ENCODE measurements at regions not wholly inside any gene's neighbourhood (a gene's known extent, or its start where the extent isn't known, plus 50 kb on each side); places are given as distances from the start of the nearest gene placed in this dataset.

DNA sequence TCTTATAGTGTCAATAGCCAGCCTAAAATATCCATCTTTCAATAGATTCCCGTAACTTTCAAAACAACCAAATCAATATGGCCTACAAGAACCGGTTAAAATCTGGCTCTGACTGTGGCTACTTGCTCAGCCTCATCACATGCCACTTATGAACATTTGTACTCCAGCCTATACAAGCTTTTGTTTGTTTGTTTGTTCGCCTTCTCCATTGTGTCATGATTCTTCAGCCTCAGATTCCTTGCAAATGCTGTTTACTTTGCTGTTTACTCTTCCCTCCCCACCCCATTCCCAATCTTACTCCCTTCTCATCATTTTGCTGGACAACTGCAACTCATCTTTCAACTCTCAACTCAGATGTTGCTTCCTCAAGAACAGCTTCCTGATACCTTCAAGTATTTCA lies 161.2 kb downstream of the CAPZA3 start:
- DNase-seq (ENCODE audit: low read depth, low spot score): no peak

DNA sequence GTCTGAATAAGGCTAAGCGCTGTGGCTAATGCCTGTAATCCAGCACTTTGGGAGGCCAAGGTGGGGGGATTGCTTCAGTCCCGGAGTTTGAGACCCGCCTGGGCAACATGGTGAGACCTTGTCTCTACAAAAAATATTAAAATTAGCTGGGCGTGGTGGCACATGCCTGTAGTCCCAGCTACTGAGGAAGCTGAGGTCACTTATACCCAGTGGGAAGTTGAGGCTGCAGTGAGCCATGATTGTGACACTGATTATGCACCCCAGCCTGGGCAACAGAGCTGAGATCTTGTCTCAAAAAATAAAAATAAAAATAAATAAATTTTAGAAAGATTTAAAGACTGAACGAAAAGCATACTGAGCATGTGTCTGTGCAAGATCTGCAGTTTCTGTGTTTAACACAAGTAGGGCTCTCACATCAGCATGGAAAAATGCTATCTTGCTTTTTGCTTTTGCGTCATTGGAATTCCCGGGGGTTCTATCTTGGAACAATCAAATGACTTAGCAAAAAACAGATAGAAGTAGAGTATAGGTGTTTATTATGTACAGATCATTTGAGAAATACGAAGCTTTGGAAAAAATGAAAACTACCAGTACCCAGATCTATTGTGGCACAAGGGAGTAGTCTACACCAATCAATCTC lies 161.9 kb downstream of the CAPZA3 start:
- no peak for DNase-seq (ENCODE audit: low read depth, low spot score)

DNA sequence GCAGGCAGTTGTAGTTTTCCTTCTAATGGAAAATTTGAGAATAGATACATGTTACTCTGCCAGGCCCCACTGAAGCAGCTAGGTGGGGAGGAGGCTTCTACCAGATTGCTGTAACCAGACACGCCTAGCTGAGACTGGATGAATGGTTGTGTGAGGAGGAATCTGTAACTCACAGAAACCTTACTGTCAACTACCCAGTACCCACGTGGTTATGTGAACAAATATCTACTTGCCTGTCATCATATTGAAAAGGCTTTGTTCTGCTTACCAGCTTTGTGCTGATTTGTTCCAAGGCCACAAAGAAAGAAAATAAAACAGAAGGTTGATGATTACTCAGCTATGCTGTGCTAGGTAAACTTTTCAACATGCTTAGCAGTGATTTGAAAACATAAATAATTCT lies 167.2 kb downstream of the CAPZA3 start:
- DNase-seq (ENCODE audit: low read depth, low spot score): no peak

DNA sequence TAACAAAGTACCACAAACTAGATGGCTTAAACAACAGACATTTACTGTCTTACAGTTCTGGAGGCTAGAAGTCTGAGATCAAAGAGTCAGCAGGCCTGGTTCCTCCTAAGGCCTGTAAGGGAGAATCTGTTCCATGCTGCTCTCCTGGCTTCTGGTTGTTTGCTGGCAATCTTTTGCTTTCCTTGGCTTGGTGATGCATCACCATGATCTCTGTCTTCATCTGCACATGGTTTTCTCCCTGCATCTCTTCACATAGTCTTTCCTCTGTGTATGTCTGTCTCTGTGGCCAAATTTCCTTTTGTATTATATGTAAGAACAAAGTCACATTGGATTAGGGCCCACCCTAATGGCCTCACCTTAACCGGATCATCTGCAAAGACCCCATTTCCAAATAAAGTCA lies 168.5 kb downstream of the CAPZA3 start:
- no peak for DNase-seq (ENCODE audit: low read depth, low spot score)

DNA sequence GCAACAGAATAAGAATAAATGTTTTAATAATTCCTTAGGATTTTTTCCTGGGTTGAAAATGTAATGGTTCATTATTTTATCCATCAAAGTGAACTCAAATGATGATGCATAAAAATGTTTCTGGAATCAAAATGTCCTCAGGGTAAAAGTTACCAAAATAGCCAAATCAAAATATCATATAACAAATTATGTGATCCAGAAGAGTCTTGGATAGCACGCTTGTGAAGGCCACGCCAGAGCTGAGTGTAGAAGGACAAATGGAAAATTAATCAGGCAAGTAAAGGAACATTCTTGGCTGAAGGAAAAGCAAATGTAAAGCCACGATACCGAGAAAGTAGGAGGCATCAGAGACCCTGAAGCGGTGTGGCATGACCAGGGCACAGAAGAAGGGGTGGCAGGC lies 169.2 kb downstream of the CAPZA3 start:
- DNase-seq (ENCODE audit: low read depth, low spot score): no peak

DNA sequence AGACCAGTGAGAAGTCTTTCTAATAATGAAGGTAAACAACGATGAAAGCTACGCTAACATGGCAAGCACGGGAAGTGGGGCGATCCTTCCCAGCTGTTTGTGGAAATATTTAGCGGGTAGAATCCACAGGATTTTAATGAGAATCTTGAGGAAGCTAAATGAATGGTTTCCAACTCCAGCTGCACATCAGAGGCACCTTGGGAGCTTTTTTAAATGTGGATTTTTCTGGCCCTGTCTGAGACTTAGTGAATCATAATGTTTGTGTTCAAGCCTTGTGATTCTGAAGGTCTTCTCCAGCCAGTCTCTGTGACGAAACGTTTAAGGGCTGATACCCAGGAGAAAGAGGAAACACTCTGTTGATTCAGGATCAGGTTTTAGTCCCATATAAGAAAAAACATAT lies 169.8 kb downstream of the CAPZA3 start:
- no peak for DNase-seq (ENCODE audit: low read depth, low spot score)

DNA sequence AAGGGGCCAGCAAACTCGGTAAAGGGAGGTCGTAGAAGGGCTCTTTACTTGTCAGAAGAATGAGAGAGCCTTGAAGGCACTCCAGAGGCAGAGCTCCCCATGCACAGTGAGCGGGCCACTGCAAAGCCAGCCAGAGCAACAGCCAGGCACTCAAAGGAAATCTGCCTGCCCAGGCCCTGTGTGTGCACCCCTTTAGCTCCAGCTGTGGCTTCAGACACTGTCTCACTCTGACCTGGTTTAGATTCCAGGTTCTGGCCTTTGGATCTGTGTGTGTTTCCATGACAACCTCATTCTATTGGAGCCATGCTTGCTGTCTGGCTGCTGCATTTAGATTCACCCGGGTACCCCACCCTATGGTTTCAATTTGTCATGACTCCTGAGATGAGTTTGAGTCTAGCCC lies 170.3 kb downstream of the CAPZA3 start:
- no peak for DNase-seq (ENCODE audit: low read depth, low spot score)

DNA sequence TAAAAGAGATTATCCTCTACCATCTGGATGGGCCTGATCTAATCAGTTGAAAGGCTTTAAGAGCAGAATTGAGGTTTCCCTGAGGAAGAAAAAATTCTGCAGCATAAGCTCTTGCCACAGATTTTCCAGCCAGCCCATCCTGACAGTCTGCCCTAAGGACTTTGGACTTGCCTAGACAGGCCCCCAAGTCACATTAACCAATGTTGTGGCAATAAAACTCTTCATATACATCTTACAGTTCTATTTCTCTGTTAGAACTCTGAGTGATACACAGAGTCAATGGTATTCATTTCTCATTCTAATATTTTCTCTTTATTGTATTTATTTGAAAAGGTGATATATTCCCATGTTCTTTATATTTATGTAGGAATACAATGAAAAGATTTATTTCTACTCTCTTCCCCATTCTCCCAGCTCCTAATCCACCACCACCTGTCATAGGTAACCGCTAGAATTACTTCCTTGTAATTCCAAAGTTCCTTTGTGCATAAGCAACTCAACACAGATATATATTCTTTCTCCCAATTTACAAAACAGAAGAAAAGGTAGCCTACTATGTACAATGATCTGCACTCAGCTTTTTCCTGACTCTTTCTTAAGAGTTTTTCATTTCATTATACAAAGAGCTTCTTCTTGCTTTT lies 182.1 kb downstream of the CAPZA3 start:
- no peak for DNase-seq (ENCODE audit: low read depth, low spot score)

DNA sequence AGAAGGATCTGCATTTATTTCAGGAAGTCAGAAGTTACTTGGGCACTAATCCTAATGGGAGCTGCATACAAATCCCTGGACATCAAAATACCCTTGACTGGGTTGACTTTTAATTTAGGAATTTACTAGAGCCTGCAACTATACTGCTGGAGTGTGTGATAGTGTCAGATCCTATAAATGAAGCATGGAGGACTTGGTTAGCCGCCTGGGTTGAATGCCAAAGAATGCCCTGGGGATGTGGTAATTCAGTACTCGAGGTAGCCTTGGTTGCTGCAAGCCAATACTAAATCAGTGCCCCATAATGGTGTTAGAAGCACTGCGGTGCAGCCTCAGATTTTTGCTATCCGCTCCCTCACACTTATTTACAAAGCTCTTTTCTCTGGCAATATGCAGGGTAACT lies 184.9 kb downstream of the CAPZA3 start:
- no peak for DNase-seq (ENCODE audit: low read depth, low spot score)

DNA sequence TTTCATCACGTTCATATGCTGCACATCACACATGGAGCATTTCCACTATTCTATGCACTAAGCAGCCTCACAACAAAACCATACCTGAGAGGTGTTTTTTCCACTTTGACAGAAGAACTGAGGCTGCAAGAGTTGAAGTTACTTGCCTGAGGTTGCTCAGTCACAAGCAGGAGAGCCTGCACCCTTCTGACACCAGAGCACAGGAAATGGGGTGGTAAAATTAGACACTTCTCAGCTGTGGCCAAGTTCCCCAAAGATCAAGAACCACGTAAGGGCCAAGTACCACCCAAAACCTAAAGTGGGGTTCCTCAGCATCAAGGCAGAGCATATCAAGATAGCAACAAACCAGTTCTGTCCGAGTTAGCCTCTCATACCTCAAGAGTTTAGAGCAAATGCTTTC lies 185.8 kb downstream of the CAPZA3 start:
- no peak for DNase-seq (ENCODE audit: low read depth, low spot score)

DNA sequence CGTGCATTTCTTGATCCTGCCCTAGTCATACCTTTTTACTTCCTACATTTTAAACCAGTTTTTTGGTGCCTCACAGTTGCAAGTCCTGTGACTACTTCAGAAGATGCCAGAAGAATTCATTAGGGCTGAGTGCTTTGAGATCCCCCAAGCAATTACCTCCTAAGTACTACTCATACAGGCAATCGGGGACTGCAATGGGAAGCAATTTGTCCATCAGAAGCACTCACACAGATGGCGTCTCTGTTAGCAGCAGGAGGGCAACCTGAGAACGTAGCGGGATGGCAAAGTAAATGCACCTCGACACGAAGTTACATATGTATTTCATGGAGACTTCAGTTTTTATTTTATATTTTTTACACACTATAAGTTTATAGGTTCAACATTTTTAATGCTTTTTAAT lies 188.3 kb downstream of the CAPZA3 start:
- no peak for DNase-seq (ENCODE audit: low read depth, low spot score)

DNA sequence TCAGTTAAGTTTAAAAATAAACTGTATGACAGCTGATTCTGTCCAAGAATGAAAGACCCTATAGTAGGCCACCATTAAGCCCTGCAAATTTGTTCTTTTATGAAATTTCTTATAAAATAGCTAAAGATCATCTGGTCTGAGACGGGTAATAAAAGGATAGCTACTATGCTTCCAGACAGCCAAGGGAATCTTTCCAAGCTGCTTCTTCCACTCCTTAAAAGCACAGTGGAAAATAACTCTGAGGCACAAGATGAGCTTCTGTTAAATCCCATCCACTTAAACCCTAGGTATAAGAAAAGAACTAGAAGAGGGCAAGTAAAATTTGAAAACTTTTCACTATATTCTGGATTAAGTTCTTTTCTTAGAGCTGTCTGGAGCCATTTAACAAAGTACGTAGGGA lies 194.3 kb downstream of the CAPZA3 start:
- no peak for DNase-seq (ENCODE audit: low read depth, low spot score)

DNA sequence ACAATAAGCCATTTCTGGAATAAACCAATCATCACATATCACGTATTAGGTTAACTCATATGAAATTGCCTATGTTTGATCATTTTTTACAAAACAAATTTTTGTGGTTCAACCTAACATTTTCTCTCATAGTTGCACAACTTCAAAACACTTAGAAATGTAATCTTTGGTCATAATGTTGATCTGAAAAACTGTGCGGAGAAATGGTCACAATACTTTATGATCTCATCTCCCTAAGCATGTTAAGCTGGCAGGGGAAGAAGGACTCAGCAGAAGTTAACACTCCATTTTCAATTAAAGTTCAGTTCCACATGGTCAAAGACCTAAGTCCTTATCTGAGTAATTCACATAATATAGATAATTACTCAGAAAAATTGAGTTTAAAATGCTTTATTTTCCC lies 194.8 kb downstream of the CAPZA3 start:
- DNase-seq (ENCODE audit: low read depth, low spot score): no peak

DNA sequence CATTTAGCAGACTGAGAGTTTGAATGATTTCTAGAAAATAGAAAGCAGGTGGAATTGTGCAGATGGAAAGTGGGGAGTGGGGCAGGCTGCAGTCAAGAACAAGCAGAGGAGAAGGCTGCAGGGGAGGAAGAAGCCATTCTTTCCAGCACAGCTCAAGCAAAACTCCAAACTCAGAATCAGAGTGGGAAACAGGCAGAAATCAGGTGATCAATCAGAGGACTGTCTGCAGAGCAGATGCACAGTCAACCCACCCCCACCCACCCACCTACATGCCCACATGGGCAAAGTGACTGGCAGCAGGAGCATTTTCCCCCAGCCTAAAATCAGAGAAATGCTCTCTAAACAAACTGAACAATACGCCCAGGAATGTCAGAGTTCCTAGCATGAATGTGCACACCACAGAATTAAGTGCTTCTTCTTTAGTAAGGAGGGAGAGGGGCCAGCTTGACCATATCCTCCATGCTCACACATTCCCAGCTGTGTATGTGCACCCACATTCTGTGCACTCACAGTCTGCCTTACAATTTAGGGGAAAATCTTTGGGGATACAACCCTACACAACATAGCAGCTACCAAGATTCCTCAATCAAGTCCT lies 194.1 kb upstream of the PLEKHA5 start:
- no peak for DNase-seq (ENCODE audit: low read depth, low spot score)

DNA sequence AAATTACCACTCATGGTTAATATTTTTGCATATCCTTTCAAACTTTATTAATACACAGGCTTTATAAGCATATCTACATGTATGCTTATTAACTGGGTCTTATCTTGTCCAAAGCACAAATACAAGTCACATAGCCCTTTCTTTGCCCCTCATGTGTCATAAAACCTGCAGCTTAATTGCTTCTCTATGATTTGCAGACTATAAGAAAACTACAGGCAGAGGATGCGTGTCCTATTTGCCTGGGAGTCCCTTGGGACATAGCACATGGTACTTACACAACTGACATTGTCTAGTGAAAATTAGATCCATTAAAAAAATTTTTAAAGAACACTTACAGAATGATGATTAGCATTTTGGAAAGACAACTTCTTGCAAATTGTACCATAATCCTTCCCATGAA lies 190.5 kb upstream of the PLEKHA5 start:
- no peak for DNase-seq (ENCODE audit: low read depth, low spot score)

DNA sequence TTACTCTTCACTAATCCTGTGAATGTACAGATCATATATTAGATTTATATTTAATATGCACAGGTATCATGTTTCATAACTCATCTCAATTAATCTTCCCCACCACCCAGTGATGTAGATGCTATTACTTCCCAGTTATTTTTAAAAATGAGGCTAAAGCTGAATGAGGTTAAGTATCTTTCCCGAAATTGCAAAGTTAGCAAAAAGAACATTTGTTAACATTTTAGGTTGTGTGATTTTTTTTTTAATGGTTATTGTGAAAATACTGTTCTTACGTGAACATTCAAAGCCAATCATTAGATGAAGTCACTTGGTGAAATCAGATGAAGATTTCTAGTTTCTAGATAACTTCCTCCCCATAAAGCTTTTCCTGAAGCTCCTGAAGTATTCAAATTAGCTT lies 186.9 kb upstream of the PLEKHA5 start:
- DNase-seq (ENCODE audit: low read depth, low spot score): no peak

DNA sequence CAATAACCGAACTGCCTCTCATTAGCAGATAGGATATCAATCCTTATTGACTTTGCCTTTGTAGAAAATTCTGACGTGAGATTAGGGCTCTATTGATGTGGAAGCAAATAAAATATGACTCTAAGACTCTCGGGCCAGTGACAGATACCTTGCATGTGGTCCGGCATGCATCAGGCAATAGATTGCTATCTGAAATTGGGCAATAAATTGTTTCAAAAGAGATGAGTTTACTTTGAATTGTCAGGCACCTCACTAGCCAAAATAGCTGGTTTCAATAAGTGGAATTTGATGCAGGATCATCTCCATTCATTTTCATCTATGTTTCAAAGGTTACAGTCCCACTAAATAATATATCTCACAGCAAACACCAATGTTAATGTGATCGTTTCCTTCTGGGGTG lies 186.3 kb upstream of the PLEKHA5 start:
- no peak for DNase-seq (ENCODE audit: low read depth, low spot score)

DNA sequence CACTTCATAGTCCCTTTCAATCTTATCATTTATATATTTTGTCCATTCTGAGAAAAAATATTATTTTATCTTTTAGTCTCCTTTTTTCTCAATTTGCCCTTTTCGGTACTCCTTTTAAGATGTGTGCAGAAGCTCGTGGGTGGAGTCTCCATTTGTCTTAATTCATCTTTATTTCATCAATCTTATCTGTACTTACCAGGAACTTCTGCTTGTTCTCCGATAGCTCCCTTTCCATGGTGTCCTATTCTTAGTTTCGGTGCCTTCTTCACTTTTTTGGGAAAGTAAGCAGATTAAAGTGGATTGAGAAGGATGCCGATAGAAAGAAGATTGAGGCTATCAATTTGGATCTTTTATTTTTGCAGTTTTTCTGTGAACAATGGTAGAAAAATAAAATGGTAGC lies 183.4 kb upstream of the PLEKHA5 start:
- DNase-seq (ENCODE audit: low read depth, low spot score): no peak

DNA sequence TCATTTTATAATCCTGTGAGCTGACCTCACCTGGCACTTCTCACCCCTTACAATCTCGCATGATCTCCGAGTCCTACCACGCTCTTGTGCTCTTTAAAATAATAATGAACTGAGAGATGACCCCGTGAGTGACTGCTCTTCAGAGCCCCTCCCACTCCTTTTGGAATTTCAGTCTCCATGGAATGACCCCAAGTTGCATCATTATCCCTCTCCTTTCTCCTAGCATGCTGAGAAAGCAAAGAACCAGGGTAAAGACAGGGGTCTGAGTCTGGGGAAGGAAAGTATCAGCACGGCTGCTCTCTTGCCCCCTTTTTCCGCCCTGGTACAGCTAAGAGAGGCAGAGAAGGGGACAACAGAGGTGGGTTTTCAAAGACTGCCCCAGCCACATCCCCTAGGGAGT lies 178.3 kb upstream of the PLEKHA5 start:
- DNase-seq (ENCODE audit: low read depth, low spot score): no peak

DNA sequence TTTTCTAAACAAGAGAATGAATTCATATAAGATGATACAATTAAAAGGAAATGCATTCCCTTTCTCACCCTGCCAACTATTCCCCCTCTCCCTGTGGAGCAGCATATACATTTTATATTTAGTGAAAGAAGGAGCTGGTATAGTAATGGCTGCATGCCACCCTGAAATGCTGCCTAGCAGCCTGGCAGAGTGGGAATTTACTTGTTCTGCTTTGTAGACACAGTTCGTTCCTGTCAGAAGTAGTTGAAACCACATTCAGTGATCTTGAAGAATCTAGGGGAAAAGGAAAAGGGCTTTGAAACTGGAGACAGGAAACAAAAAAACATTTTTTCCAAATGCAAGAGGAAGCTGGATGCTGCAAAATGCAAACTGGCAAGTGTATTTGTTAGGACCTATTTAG lies 176.0 kb upstream of the PLEKHA5 start:
- DNase-seq (ENCODE audit: low read depth, low spot score): no peak

DNA sequence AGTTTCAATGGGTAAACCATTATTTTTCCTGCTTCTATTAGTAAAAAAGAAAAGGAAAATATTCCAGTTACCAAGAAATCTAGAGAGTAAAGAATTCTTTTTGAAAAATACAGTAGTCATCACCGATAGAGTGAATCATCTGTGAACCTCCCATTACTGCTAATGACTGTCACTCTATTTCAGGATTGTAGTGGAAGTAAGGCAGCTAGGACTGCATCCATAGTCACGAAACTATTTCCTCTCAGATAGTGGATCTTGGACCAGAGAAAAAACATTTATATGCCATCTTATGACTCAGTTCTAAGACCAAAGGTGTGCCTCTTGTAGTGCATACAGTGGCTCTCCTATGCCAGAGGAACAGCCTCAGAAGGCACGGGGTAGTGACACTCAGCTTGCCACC lies 173.9 kb upstream of the PLEKHA5 start:
- DNase-seq (ENCODE audit: low read depth, low spot score): no peak

DNA sequence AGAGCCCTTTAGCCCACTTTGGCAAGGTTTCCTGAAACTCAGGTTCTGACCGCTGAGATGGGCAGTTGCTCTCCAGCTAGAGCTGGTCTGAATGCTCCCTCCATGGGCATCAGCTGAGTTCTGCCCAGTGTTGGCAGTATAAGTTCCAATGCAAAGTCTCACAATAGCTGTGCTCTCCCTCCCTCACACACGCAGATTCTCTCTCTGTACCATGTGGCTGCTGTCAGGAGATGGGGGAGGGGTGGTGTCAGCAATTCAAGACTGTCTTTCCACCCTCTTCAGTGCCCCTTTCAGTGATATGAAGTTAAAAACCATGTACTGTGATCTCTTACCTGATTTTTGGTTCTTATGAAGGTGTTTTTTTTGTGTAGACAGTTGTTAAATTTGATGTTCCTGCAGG lies 164.3 kb upstream of the PLEKHA5 start:
- no peak for DNase-seq (ENCODE audit: low read depth, low spot score)

DNA sequence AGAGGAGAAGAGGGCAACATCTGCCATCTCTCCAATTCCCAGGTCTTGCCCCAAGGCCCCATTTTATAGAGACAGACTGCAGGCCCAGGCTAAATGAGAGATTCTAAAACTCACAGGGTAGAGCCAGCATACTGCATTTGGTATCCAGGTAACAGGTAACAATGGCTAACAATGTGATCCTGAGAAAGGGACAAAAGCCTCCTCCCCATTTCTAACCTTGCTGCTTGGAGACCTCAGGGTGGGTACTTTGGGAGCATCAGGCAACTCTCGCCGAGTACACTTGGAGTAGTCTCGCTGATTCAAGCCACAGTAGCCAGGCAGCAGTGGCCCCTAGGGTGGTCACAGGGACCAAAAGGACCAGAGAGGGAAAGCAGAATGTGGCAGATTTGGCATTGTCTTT lies 162.6 kb upstream of the PLEKHA5 start:
- no peak for DNase-seq (ENCODE audit: low read depth, low spot score)

DNA sequence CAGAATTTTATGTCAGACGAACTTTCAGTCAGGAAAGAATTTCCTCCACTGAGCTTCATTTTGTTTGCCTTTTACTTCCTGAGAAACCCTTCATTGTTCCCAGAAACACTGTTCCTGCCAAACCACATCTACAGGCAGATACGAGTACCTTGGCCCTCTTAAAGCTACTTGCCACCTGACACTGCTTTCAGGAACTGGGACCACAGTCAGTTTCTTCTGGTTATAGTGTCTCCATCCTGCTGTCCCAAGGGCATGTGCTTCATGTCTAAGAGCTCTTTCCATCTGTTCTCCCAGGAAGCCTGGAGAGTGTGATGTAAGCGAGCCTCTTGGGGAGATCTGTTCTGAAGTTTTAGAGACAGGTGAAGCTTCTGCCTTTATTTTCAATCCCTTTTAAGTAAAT lies 161.7 kb upstream of the PLEKHA5 start:
- DNase-seq (ENCODE audit: low read depth, low spot score): no peak
